Loucy (cell line): ENCODE measurements at regions not wholly inside any gene's neighbourhood (a gene's known extent, or its start where the extent isn't known, plus 50 kb on each side); places are given as distances from the start of the nearest gene placed in this dataset.
"Not testable (repeated sequence)": the region's sequence is repeated elsewhere in the genome, so short reads cannot be mapped to it uniquely, and the experiment has no call there.

Source experiments
- H2AFZ ChIP-seq: fragments of 200-600 bp; sonication (generic); 2 replicates; pipeline ENCODE4 v1.6.0; 2016; ENCODE audit warnings: antibody characterized with exemption, mild to moderate bottlenecking, low read length, moderate library complexity
- H3F3A ChIP-seq: fragments of 200-600 bp; 2 replicates; pipeline ENCODE4 v1.6.0; 2016; ENCODE audit warnings: antibody characterized with exemption, low read depth, mild to moderate bottlenecking
- H3K27me3 ChIP-seq: fragments of 200-600 bp; sonication (generic); 2 replicates; pipeline ENCODE4 v1.6.1; 2014; ENCODE audit warnings: low read length, mild to moderate bottlenecking; ENCODE audit not compliant: insufficient read depth, poor library complexity, severe bottlenecking
- H3K36me3 ChIP-seq: fragments of 200-600 bp; sonication (generic); 2 replicates; pipeline ENCODE4 v1.6.1; 2016; ENCODE audit warnings: low read length; ENCODE audit not compliant: insufficient read depth
- H3K4me1 ChIP-seq: fragments of 200-600 bp; sonication (generic); 2 replicates; pipeline ENCODE4 v1.5.1; 2014; ENCODE audit warnings: low read length, mild to moderate bottlenecking; ENCODE audit not compliant: insufficient read depth, poor library complexity, severe bottlenecking
- H3K4me2 ChIP-seq: fragments of 200-600 bp; sonication (generic); 2 replicates; pipeline ENCODE4 v1.6.0; 2014; ENCODE audit warnings: antibody characterized with exemption, low read length, low read depth, mild to moderate bottlenecking; ENCODE audit not compliant: poor library complexity, severe bottlenecking
- H3K4me3 ChIP-seq: fragments of 200-600 bp; sonication (generic); 2 replicates; pipeline ENCODE4 v1.5.1; 2014; ENCODE audit warnings: low read length, mild to moderate bottlenecking, mixed read lengths; ENCODE audit not compliant: poor library complexity, severe bottlenecking
- H3K79me2 ChIP-seq: fragments of 200-600 bp; sonication (generic); 2 replicates; pipeline ENCODE4 v1.6.1; 2014; ENCODE audit warnings: low read length; ENCODE audit not compliant: insufficient read depth
- H3K9ac ChIP-seq: fragments of 200-600 bp; sonication (generic); 2 replicates; pipeline ENCODE4 v1.6.0; 2014; ENCODE audit warnings: mild to moderate bottlenecking, low read depth, low read length, moderate library complexity; ENCODE audit not compliant: poor library complexity, severe bottlenecking
- H3K9me2 ChIP-seq: fragments of 200-600 bp; sonication (generic); replicated peaks from 2 replicates; pipeline ENCODE4 v1.6.1; 2016; ENCODE audit warnings: low read depth, low read length, mixed read lengths
- H3K9me3 ChIP-seq: fragments of 200-600 bp; sonication (generic); 2 replicates; pipeline ENCODE4 v1.6.1; 2014; ENCODE audit warnings: mild to moderate bottlenecking, antibody characterized with exemption, low read length, low read depth; ENCODE audit not compliant: insufficient read depth
- H4K20me1 ChIP-seq: fragments of 200-600 bp; sonication (generic); 2 replicates; pipeline ENCODE4 v1.6.0; 2014; ENCODE audit warnings: antibody characterized with exemption, low read length, mild to moderate bottlenecking; ENCODE audit not compliant: insufficient read depth, poor library complexity, severe bottlenecking
- EZH2phosphoT487 ChIP-seq: fragments of 200-600 bp; IDR thresholded peaks from 2 replicates; pipeline ENCODE4 v1.6.1; 2018; ENCODE audit warnings: antibody characterized with exemption, mild to moderate bottlenecking, moderate library complexity, borderline replicate concordance
- TF ChIP-seq, protein P1 (sequence below): fragments of 200-600 bp; sonication (generic); conservative IDR thresholded peaks from 2 replicates; pipeline ENCODE4 v1.5.1; 2014; ENCODE audit warnings: mild to moderate bottlenecking, antibody characterized with exemption, low read length

GRCh38 chr4:12359420-12359819 lies 930.7 kb upstream of the HS3ST1 start:
- Histone ChIP-seq H3K9ac (no peak overlapping the region), H3K9me2 (no peaks in the 10 kb centered on the region), H2AFZ (no peak overlapping the region), H3K4me3 (no peak overlapping the region), H3K27me3 (no peaks in the 10 kb centered on the region), H3K79me2 (no peaks in the 10 kb centered on the region), H3K9me3 (no peaks in the 10 kb centered on the region), H3K36me3 (no peaks in the 10 kb centered on the region), H3K4me1 (no peaks in the 10 kb centered on the region), H3F3A (no peaks in the 10 kb centered on the region), H3K4me2 (no peak overlapping the region), H4K20me1 (no peaks in the 10 kb centered on the region)
- TF ChIP-seq EZH2phosphoT487: no peak
- TF ChIP-seq, protein P1, sequence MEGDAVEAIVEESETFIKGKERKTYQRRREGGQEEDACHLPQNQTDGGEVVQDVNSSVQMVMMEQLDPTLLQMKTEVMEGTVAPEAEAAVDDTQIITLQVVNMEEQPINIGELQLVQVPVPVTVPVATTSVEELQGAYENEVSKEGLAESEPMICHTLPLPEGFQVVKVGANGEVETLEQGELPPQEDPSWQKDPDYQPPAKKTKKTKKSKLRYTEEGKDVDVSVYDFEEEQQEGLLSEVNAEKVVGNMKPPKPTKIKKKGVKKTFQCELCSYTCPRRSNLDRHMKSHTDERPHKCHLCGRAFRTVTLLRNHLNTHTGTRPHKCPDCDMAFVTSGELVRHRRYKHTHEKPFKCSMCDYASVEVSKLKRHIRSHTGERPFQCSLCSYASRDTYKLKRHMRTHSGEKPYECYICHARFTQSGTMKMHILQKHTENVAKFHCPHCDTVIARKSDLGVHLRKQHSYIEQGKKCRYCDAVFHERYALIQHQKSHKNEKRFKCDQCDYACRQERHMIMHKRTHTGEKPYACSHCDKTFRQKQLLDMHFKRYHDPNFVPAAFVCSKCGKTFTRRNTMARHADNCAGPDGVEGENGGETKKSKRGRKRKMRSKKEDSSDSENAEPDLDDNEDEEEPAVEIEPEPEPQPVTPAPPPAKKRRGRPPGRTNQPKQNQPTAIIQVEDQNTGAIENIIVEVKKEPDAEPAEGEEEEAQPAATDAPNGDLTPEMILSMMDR: no peak

- H3K4me3 ChIP-seq, H3K9me3 ChIP-seq, H2AFZ ChIP-seq, H3K27me3 ChIP-seq, H4K20me1 ChIP-seq, H3K36me3 ChIP-seq, H3F3A ChIP-seq, H3K9me2 ChIP-seq, H3K79me2 ChIP-seq, H3K4me2 ChIP-seq, H3K4me1 ChIP-seq, H3K9ac ChIP-seq: not testable (repeated sequence)
Observed at GRCh38 chr4:12333083-12333482, 904.4 kb upstream of the HS3ST1 start.

DNA sequence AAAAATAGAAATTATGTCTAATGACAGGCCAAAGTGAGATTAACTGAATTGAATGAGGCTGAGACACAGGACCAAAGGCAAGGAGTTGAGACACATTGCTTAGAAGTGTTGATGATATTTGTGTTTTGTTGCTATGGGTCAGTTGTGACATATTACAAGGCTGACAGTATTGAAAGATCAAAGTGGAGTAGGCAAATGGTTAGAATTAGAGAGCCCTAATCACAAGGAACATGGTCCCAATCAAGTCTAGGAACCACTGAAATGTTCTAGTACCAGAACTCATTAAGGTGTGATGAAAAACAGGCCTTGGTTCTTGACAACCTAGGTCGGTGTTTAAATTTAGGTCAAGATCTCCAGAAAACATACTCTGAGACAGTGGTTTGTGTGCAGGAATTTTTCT lies 896.3 kb upstream of the HS3ST1 start:
- H3K4me2 ChIP-seq: no peak overlapping the region
- no peaks in the 10 kb centered on the region for H3K27me3 ChIP-seq
- H4K20me1 ChIP-seq: no peaks in the 10 kb centered on the region
- no peak overlapping the region for H3K9ac ChIP-seq
- no peaks in the 10 kb centered on the region for H3K79me2 ChIP-seq
- H3K36me3 ChIP-seq: no peaks in the 10 kb centered on the region
- H2AFZ ChIP-seq: no peak overlapping the region
- no peaks in the 10 kb centered on the region for H3F3A ChIP-seq
- TF ChIP-seq, protein P1: no peak
- no peak for TF ChIP-seq EZH2phosphoT487
- H3K4me3 ChIP-seq: no peak overlapping the region
- H3K4me1 ChIP-seq: no peaks in the 10 kb centered on the region
- H3K9me2 ChIP-seq: no peaks in the 10 kb centered on the region
- H3K9me3 ChIP-seq: no peaks in the 10 kb centered on the region

GRCh38 chr4:12319765-12320164 lies 891.1 kb upstream of the HS3ST1 start:
- H3F3A ChIP-seq: no peaks in the 10 kb centered on the region
- H3K4me3 ChIP-seq: no peak overlapping the region
- H3K9me2 ChIP-seq: no peaks in the 10 kb centered on the region
- TF ChIP-seq, protein P1: no peak
- TF ChIP-seq EZH2phosphoT487: no peak
- H2AFZ ChIP-seq: no peak overlapping the region
- H3K4me1 ChIP-seq: no peaks in the 10 kb centered on the region
- no peak overlapping the region for H3K9ac ChIP-seq
- H3K36me3 ChIP-seq: no peaks in the 10 kb centered on the region
- H3K9me3 ChIP-seq: no peaks in the 10 kb centered on the region
- H3K4me2 ChIP-seq: no peak overlapping the region
- no peaks in the 10 kb centered on the region for H4K20me1 ChIP-seq
- H3K79me2 ChIP-seq: no peaks in the 10 kb centered on the region
- H3K27me3 ChIP-seq: no peaks in the 10 kb centered on the region
